PC-3 (cell line): ENCODE measurements at regions not wholly inside any gene's neighbourhood (a gene's known extent, or its start where the extent isn't known, plus 50 kb on each side); places are given as distances from the start of the nearest gene placed in this dataset.

Experiments
- EZH2 ChIP-seq: fragments of 300-600 bp; sonication (generic); IDR thresholded peaks from one replicate; pipeline ENCODE4 v1.6.1; 2017; ENCODE audit warnings: antibody characterized with exemption, mild to moderate bottlenecking, low read length; ENCODE audit not compliant: unreplicated experiment
- EZH2phosphoT487 ChIP-seq: fragments of 300-600 bp; sonication (generic); IDR thresholded peaks from 2 replicates; pipeline ENCODE4 v1.6.1; 2018; ENCODE audit warnings: mild to moderate bottlenecking, antibody characterized with exemption, low read length, borderline replicate concordance
- TF ChIP-seq, protein P1 (sequence below): fragments of 300-600 bp; sonication (generic); conservative IDR thresholded peaks from 2 replicates; pipeline ENCODE4 v1.5.1; 2017; ENCODE audit warnings: antibody characterized with exemption, low read depth, mild to moderate bottlenecking, low read length

GRCh38 chr2:16253291-16253690, 312.9 kb downstream of the MYCN start:
- TF ChIP-seq, protein P1, sequence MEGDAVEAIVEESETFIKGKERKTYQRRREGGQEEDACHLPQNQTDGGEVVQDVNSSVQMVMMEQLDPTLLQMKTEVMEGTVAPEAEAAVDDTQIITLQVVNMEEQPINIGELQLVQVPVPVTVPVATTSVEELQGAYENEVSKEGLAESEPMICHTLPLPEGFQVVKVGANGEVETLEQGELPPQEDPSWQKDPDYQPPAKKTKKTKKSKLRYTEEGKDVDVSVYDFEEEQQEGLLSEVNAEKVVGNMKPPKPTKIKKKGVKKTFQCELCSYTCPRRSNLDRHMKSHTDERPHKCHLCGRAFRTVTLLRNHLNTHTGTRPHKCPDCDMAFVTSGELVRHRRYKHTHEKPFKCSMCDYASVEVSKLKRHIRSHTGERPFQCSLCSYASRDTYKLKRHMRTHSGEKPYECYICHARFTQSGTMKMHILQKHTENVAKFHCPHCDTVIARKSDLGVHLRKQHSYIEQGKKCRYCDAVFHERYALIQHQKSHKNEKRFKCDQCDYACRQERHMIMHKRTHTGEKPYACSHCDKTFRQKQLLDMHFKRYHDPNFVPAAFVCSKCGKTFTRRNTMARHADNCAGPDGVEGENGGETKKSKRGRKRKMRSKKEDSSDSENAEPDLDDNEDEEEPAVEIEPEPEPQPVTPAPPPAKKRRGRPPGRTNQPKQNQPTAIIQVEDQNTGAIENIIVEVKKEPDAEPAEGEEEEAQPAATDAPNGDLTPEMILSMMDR: no peak
- TF ChIP-seq EZH2phosphoT487: no peak
- no peak for TF ChIP-seq EZH2
